Glutamatergic neuron (in vitro differentiated cells): ENCODE measurements at regions not wholly inside any gene's neighbourhood (a gene's known extent, or its start where the extent isn't known, plus 50 kb on each side); places are given as distances from the start of the nearest gene placed in this dataset.

ENCODE experiments used
- DNase-seq: peaks from one replicate; pipeline ENCODE4 v3.0.0; 2022
- H3K27ac Mint-ChIP-seq: one replicate; pipeline ENCODE4 v1.8.0; 2020; ENCODE audit warnings: mild to moderate bottlenecking, mixed read lengths, inconsistent platforms; ENCODE audit not compliant: unreplicated experiment
- H3K27me3 Mint-ChIP-seq: one replicate; pipeline ENCODE4 v1.8.0; 2020; ENCODE audit warnings: mild to moderate bottlenecking, moderate library complexity, mixed read lengths, inconsistent platforms; ENCODE audit not compliant: unreplicated experiment
- H3K36me3 Mint-ChIP-seq: one replicate; pipeline ENCODE4 v1.8.0; 2020; ENCODE audit warnings: mild to moderate bottlenecking, mixed read lengths, inconsistent platforms; ENCODE audit not compliant: unreplicated experiment
- H3K4me1 Mint-ChIP-seq: one replicate; pipeline ENCODE4 v1.8.0; 2020; ENCODE audit warnings: mild to moderate bottlenecking, low read depth, mixed read lengths, inconsistent platforms; ENCODE audit not compliant: unreplicated experiment
- H3K4me3 Mint-ChIP-seq: one replicate; pipeline ENCODE4 v1.8.0; 2020; ENCODE audit warnings: mild to moderate bottlenecking, mixed read lengths, inconsistent platforms; ENCODE audit not compliant: unreplicated experiment
- H3K9me3 Mint-ChIP-seq: one replicate; pipeline ENCODE4 v1.8.0; 2020; ENCODE audit warnings: mild to moderate bottlenecking, moderate library complexity, mixed read lengths, inconsistent platforms; ENCODE audit not compliant: unreplicated experiment
- TF ChIP-seq, protein P1 (sequence below): fragments of 200-600 bp; sonication (generic); IDR thresholded peaks from one replicate; pipeline ENCODE4 v1.5.0; 2021; ENCODE audit not compliant: partially characterized antibody, unreplicated experiment

DNA sequence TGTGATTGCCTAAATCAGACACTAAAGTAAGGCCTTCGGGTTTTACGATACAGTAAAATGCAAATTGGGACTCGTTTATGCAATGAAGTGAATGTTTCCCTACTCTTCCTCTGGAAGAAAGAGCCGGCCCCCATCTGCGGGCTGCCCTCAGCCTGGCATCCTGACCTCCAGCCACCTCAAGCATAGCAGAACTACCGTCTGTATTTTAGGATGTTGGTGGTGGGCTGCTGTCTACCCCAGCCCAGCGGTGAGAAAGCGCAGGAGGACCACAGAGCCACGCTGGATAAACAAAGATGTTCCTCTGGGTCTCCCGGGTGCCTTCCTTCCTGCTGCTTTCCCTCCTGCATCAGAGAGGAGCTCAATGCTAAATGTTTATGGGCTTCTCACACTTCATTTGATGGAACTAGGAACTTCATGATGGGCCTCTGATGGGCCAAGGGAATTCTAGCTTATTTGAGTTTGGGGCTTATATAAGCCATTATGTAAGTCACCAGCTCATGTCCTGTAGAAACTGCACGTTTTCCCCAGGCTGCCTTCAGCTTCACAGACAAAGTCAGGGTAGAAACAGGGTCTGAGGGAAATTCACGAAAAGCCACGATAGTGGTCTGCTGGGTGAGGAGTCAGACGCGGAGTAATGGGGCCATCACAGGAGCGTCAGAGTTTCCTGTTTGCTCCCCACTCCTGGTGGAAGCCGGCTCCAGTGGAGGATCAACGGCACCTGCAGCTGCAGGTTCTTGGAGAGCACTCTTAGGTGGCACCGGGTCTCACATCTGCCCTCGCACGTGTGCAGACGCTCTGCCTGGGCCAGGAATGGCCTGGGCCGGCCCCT lies 287.4 kb downstream of the BRD1 start:
- TF ChIP-seq, protein P1, sequence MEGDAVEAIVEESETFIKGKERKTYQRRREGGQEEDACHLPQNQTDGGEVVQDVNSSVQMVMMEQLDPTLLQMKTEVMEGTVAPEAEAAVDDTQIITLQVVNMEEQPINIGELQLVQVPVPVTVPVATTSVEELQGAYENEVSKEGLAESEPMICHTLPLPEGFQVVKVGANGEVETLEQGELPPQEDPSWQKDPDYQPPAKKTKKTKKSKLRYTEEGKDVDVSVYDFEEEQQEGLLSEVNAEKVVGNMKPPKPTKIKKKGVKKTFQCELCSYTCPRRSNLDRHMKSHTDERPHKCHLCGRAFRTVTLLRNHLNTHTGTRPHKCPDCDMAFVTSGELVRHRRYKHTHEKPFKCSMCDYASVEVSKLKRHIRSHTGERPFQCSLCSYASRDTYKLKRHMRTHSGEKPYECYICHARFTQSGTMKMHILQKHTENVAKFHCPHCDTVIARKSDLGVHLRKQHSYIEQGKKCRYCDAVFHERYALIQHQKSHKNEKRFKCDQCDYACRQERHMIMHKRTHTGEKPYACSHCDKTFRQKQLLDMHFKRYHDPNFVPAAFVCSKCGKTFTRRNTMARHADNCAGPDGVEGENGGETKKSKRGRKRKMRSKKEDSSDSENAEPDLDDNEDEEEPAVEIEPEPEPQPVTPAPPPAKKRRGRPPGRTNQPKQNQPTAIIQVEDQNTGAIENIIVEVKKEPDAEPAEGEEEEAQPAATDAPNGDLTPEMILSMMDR = no peak
- Mint-ChIP-seq H3K4me1 (no peaks in the 10 kb centered on the region), H3K27ac (no peak overlapping the region), H3K36me3 (no peaks in the 10 kb centered on the region), H3K27me3 (peaks cover 3% of the 10 kb centered on the region), H3K4me3 (no peak overlapping the region), H3K9me3 (peaks cover 23% of the 10 kb centered on the region)
- no peak for DNase-seq

DNA sequence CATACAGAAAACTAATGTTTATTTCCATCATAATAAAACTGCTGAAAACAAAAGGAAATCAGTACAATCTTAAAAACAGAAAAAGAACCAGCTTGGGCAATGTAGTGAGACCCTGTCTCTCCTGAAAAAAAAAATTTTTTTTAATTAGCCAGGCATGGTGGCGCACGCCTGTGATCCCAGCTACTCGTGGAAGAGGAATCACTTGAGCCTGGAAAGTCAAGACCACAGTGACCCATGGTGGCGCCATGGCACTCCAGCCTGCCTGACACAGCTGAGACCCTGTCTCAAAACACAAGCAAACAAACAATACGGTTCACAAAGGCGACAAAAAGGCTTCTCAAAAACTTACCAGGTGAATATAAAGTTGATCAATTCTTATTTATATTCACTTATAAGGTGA lies 289.7 kb downstream of the BRD1 start:
- peaks cover 6% of the 10 kb centered on the region for H3K27me3 Mint-ChIP-seq
- H3K27ac Mint-ChIP-seq = no peak overlapping the region
- H3K9me3 Mint-ChIP-seq = peaks cover 33% of the 10 kb centered on the region
- no peaks in the 10 kb centered on the region for H3K36me3 Mint-ChIP-seq
- no peak for DNase-seq
- H3K4me3 Mint-ChIP-seq = no peak overlapping the region
- no peaks in the 10 kb centered on the region for H3K4me1 Mint-ChIP-seq
- TF ChIP-seq, protein P1 = no peak

DNA sequence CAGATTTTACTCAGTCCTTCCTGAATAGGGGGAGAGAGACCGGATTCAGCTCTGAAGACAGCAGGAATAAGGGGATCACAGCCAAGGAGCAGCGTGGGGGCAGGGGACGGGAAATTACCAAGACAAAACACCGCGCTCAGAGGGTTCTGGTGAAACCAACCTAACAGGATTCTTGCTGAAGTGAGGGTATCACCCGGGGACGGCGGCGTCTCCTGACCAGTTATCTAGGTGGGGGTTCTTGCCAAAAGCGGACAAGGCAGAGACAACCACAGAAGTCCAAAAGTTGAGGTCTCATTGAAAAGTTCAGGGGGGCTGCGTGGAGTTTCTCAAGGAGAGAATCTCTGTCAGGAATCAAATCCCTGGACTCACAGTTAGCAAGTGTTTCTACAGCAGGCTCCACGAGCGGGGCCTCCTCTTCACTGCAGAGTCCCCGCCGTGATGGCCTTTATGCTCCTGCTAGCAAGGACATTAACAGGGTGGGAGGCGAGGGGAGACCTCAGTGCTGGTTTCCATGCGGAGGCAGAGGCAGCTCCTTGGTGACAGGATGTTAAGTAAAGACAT lies 291.0 kb downstream of the BRD1 start:
- TF ChIP-seq, protein P1 = no peak
- DNase-seq = no peak
- peaks cover 6% of the 10 kb centered on the region for H3K36me3 Mint-ChIP-seq
- H3K4me1 Mint-ChIP-seq = no peaks in the 10 kb centered on the region
- H3K27me3 Mint-ChIP-seq = peaks cover 6% of the 10 kb centered on the region
- no peak overlapping the region for H3K4me3 Mint-ChIP-seq
- no peak overlapping the region for H3K27ac Mint-ChIP-seq
- H3K9me3 Mint-ChIP-seq = peaks cover 29% of the 10 kb centered on the region

DNA sequence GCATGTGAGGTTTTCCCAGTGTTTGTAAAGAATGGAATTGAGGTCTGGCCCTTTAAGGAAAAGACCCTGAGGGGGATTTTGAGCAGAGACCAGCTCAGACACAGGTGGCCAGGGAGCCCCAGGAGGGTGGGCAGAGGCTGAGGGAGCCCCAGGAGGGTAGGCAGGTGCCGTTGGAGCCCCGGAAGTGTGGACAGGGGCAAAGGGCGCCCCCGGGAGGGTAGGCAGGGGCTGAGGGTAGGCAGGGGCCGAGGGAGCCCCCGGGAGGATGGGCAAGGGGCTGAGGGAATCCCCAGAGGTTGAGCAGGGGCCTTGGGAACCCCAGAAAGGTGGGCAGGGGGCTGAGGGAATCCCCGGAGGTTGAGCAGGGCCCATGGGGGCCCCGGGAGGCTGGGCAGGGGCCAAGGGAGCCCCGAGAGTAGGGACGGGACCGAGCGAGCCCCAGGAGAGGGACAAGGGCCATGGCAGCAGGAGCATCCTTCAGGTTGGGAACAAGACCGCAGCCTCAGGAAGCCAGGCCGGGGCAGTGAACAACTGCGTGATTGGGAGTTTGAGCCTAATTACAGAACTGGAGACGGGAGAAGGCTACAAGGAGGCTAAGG lies 292.0 kb downstream of the BRD1 start:
- peaks cover 33% of the 10 kb centered on the region for H3K9me3 Mint-ChIP-seq
- peaks cover 6% of the 10 kb centered on the region for H3K36me3 Mint-ChIP-seq
- TF ChIP-seq, protein P1 = no peak
- no peaks in the 10 kb centered on the region for H3K4me1 Mint-ChIP-seq
- peaks cover 6% of the 10 kb centered on the region for H3K27me3 Mint-ChIP-seq
- DNase-seq = no peak
- H3K4me3 Mint-ChIP-seq = no peak overlapping the region
- H3K27ac Mint-ChIP-seq = no peak overlapping the region

DNA sequence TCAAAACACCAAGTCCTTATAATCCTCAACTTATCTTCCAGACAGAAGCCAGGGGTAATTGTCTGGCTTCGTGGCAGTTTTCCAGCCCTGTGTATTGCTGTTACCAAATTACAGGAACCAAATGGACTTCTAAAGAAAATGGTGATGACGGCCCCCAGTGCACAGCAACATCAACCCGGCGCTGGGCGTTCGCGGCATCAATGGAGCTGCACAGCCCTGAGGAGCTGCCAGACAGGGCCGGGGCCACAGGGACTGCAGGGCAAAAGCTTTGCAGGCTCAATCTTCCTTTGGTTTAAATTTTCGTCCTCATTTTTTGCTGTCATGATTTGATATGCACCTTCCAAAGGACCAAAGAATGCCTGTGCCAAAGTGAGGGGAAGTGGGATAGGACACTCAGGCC lies 292.5 kb downstream of the BRD1 start:
- no peak for DNase-seq
- Mint-ChIP-seq H3K9me3 (peaks cover 37% of the 10 kb centered on the region), H3K27me3 (peaks cover 6% of the 10 kb centered on the region), H3K4me3 (no peak overlapping the region), H3K36me3 (peaks cover 6% of the 10 kb centered on the region), H3K4me1 (no peaks in the 10 kb centered on the region), H3K27ac (no peak overlapping the region)
- TF ChIP-seq, protein P1 = no peak
